Fibroblast of lung (primary cell): ENCODE measurements at regions not wholly inside any gene's neighbourhood (a gene's known extent, or its start where the extent isn't known, plus 50 kb on each side); places are given as distances from the start of the nearest gene placed in this dataset.

Experiments
- DNase-seq, 2 donors: peaks; one replicate each; pipeline versions ENCODE4 v3.0.0 to v3.0.0-alpha.2; 2010; ENCODE audit warnings: low read depth in 2 of 2
- H2AFZ ChIP-seq: 2 replicates; pipeline ENCODE4 v1.5.1; 2012; ENCODE audit warnings: low read length, control low read depth, inconsistent platforms
- H3K27ac ChIP-seq: 2 replicates; pipeline ENCODE4 v1.5.1; 2011; ENCODE audit warnings: low read length, control low read depth; ENCODE audit not compliant: insufficient read depth
- H3K27me3 ChIP-seq: 2 replicates; pipeline ENCODE4 v1.5.1; 2011; ENCODE audit warnings: mild to moderate bottlenecking, low read length; ENCODE audit not compliant: control insufficient read depth, insufficient read depth
- H3K36me3 ChIP-seq: 2 replicates; pipeline ENCODE4 v1.5.1; 2011; ENCODE audit warnings: low read length; ENCODE audit not compliant: control insufficient read depth, insufficient read depth
- H3K4me1 ChIP-seq: 2 replicates; pipeline ENCODE4 v1.5.1; 2011; ENCODE audit warnings: low read length; ENCODE audit not compliant: control insufficient read depth, insufficient read depth; ENCODE audit errors: extremely low read depth
- H3K4me2 ChIP-seq: 2 replicates; pipeline ENCODE4 v1.5.1; 2011; ENCODE audit warnings: low read length, control low read depth; ENCODE audit not compliant: insufficient read depth; ENCODE audit errors: extremely low read depth
- H3K4me3 ChIP-seq, 4 experiments: fragments of 200-600 bp in 1 of 4; sonication (generic) in 1 of 4; replicated peaks in 1 of 4; 2 replicates each; pipeline ENCODE4 v1.5.1; 2011 to 2016; ENCODE audit warnings: low read length in 4 of 4, low read depth in 3 of 4, mild to moderate bottlenecking in 3 of 4, control low read depth in 2 of 4, inconsistent platforms in 1 of 4, mixed read lengths in 1 of 4; ENCODE audit not compliant: insufficient read depth in 1 of 4; ENCODE audit errors: control extremely low read depth in 1 of 4
- H3K79me2 ChIP-seq: 2 replicates; pipeline ENCODE4 v1.5.1; 2012; ENCODE audit warnings: mild to moderate bottlenecking, low read length, inconsistent platforms; ENCODE audit not compliant: control insufficient read depth, insufficient read depth
- H3K9ac ChIP-seq: 2 replicates; pipeline ENCODE4 v1.5.1; 2011; ENCODE audit warnings: mild to moderate bottlenecking, low read length, control low read depth; ENCODE audit not compliant: insufficient read depth
- H3K9me3 ChIP-seq: 2 replicates; pipeline ENCODE4 v1.5.1; 2012; ENCODE audit warnings: low read depth, low read length; ENCODE audit not compliant: control insufficient read depth, insufficient read depth
- H4K20me1 ChIP-seq: 2 replicates; pipeline ENCODE4 v1.5.1; 2011; ENCODE audit warnings: low read length; ENCODE audit not compliant: control insufficient read depth, insufficient read depth; ENCODE audit errors: extremely low read depth
- CTCF ChIP-seq, 2 donors: IDR thresholded peaks in 1 of 2; conservative IDR thresholded peaks in 1 of 2; 1 replicate in 1 of 2; 2 replicates in 1 of 2; pipeline ENCODE4 v1.5.1; 2011 to 2012; ENCODE audit warnings: low read length in 2 of 2, control low read depth in 1 of 2, inconsistent platforms in 1 of 2, low read depth in 1 of 2, mild to moderate bottlenecking in 1 of 2
- EZH2 ChIP-seq: IDR thresholded peaks from 2 replicates; pipeline ENCODE4 v1.5.1; 2012; ENCODE audit warnings: low read length, control low read depth, mild to moderate bottlenecking; ENCODE audit errors: missing control alignments

- H3K79me2 ChIP-seq, result no peaks in the 10 kb centered on the region
- H3K9ac ChIP-seq, result no peak overlapping the region
- no peak overlapping the region for H3K27ac ChIP-seq
- DNase-seq, result no peak
- no peaks in the 10 kb centered on the region for H3K36me3 ChIP-seq
- TF ChIP-seq CTCF (conservative IDR thresholded peaks at IDR 0.05 in 1 of 2, IDR thresholded peaks at IDR 0.05 in 1 of 2; ENCODE audit: low read depth in 1 of 2, low read length in 2 of 2) (no peak), EZH2 (no peak)
- no peak overlapping the region for H3K4me3 ChIP-seq
- no peaks in the 10 kb centered on the region for H4K20me1 ChIP-seq
- no peak overlapping the region for H3K4me2 ChIP-seq
- H3K9me3 ChIP-seq, result no peaks in the 10 kb centered on the region
- H3K27me3 ChIP-seq, result no peaks in the 10 kb centered on the region
- H3K4me1 ChIP-seq, result no peaks in the 10 kb centered on the region
- H2AFZ ChIP-seq, result no peak overlapping the region
These were observed 118.7 kb upstream of the HMGN3 start for GRCh38 chr6:79353226-79353625.

GRCh38 chr6:79338493-79338892, 104.0 kb upstream of the HMGN3 start:
- H3K9me3 ChIP-seq, result no peaks in the 10 kb centered on the region
- no peak for DNase-seq

GRCh38 chr6:79335133-79335674, 100.7 kb upstream of the HMGN3 start:
- no peaks in the 10 kb centered on the region for H3K79me2 ChIP-seq

More at GRCh38 chr6:79338493-79338892, 104.0 kb upstream of the HMGN3 start:
- H3K9ac ChIP-seq, result no peak overlapping the region
- H4K20me1 ChIP-seq, result no peaks in the 10 kb centered on the region
- no peak overlapping the region for H3K27ac ChIP-seq
- H3K4me2 ChIP-seq, result no peak overlapping the region
- TF ChIP-seq EZH2 (no peak), CTCF (conservative IDR thresholded peaks at IDR 0.05 in 1 of 2, IDR thresholded peaks at IDR 0.05 in 1 of 2; ENCODE audit: low read depth in 1 of 2, low read length in 2 of 2) (no peak)
- H3K27me3 ChIP-seq, result no peaks in the 10 kb centered on the region
- no peaks in the 10 kb centered on the region for H3K79me2 ChIP-seq
- H3K4me3 ChIP-seq, result no peak overlapping the region
- H3K4me1 ChIP-seq, result no peaks in the 10 kb centered on the region
- H3K36me3 ChIP-seq, result no peaks in the 10 kb centered on the region
- H2AFZ ChIP-seq, result no peak overlapping the region

More at GRCh38 chr6:79335133-79335674, 100.7 kb upstream of the HMGN3 start:
- no peak overlapping the region for H3K27ac ChIP-seq
- no peaks in the 10 kb centered on the region for H3K27me3 ChIP-seq
- no peak overlapping the region for H3K4me2 ChIP-seq
- H4K20me1 ChIP-seq, result no peaks in the 10 kb centered on the region
- H3K9me3 ChIP-seq, result no peaks in the 10 kb centered on the region
- H3K4me3 ChIP-seq, result no peak overlapping the region
- no peak overlapping the region for H2AFZ ChIP-seq
- DNase-seq, result peak in 1 of 2 donors; percentile 25
- H3K4me1 ChIP-seq, result no peaks in the 10 kb centered on the region
- H3K9ac ChIP-seq, result no peak overlapping the region
- TF ChIP-seq CTCF (conservative IDR thresholded peaks at IDR 0.05 in 1 of 2, IDR thresholded peaks at IDR 0.05 in 1 of 2; ENCODE audit: low read depth in 1 of 2, low read length in 2 of 2) (no peak), EZH2 (no peak)
- H3K36me3 ChIP-seq, result no peaks in the 10 kb centered on the region
